Gastroesophageal sphincter (tissue), 3 donors: ENCODE measurements at regions not wholly inside any gene's neighbourhood (a gene's known extent, or its start where the extent isn't known, plus 50 kb on each side); places are given as distances from the start of the nearest gene placed in this dataset.

ENCODE experiments used
- POLR2A ChIP-seq, 2 donors: fragments of 450-650 bp; IDR thresholded peaks; one replicate each; pipeline ENCODE4 v1.6.1; 2017; ENCODE audit warnings: antibody characterized with exemption in 2 of 2, mild to moderate bottlenecking in 2 of 2, moderate library complexity in 1 of 2
- POLR2AphosphoS5 ChIP-seq: sonication (generic); formaldehyde crosslinking; IDR thresholded peaks from one replicate; pipeline ENCODE4 v1.6.1; 2017; ENCODE audit warnings: antibody characterized with exemption
- TF ChIP-seq, protein P1 (sequence below), 4 experiments: fragments of 200-600 bp in 2 of 4; fragments of 450-650 bp in 2 of 4; sonication (generic) in 1 of 4; IDR thresholded peaks; one replicate each; pipeline ENCODE4 v1.5.1; 2017 to 2019; ENCODE audit warnings: antibody characterized with exemption in 4 of 4, mild to moderate bottlenecking in 2 of 4, moderate library complexity in 2 of 4

DNA sequence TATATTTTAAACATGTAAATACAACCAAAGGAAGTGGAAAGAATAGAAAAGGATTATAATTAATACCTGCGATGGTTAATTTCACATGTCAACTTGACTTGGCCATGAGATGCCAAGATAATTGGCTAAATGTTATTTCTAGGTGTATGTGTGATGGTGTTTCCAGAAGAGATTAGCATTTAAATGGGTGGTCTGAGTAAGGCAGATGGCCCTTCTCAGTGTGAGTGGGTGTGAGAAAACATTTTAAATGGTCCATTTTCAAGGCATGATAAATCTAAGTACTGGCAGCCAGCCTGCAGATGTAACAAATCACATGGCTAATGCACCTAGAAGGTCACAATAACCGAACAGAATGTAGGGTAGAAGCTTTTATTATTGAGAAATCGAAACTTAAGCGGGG, 99.6 kb upstream of the CDH7 start:
- TF ChIP-seq, protein P1, sequence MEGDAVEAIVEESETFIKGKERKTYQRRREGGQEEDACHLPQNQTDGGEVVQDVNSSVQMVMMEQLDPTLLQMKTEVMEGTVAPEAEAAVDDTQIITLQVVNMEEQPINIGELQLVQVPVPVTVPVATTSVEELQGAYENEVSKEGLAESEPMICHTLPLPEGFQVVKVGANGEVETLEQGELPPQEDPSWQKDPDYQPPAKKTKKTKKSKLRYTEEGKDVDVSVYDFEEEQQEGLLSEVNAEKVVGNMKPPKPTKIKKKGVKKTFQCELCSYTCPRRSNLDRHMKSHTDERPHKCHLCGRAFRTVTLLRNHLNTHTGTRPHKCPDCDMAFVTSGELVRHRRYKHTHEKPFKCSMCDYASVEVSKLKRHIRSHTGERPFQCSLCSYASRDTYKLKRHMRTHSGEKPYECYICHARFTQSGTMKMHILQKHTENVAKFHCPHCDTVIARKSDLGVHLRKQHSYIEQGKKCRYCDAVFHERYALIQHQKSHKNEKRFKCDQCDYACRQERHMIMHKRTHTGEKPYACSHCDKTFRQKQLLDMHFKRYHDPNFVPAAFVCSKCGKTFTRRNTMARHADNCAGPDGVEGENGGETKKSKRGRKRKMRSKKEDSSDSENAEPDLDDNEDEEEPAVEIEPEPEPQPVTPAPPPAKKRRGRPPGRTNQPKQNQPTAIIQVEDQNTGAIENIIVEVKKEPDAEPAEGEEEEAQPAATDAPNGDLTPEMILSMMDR (IDR thresholded peaks at IDR 0.05): no peak
- TF ChIP-seq POLR2A (IDR thresholded peaks at IDR 0.05): no peak
- TF ChIP-seq POLR2AphosphoS5: no peak
